ENCODE measurements at regions not wholly inside any gene's neighbourhood (a gene's known extent, or its start where the extent isn't known, plus 50 kb on each side); places are given as distances from the start of the nearest gene placed in this dataset.
A peak's percentile ranks its signal among the peaks of the same experiment; 100 is the strongest.

DNA sequence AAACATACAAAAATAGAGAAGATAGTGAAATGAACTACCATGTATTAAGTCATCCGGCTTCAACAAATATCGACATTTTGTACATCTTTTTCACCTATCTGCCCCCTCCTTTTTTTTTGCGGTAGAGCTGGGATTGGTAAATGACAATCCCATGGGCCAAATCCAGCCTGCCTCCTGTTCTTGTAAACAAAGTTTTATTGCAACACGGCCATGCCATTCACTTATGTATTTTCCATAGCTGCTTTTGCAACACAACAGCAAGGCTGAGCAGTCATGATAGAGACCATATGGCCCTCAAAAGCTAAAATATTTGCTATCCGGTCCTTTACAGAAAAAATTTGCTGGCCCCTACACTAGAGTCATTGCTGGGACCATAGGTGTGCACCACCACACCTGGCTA, 58.1 kb upstream of the PLEKHG3 start:
- peak in 2 of 4 donors; percentile 74 to 88 for TF ChIP-seq EP300 (IDR thresholded peaks at IDR 0.05)
- TF ChIP-seq, protein P1, sequence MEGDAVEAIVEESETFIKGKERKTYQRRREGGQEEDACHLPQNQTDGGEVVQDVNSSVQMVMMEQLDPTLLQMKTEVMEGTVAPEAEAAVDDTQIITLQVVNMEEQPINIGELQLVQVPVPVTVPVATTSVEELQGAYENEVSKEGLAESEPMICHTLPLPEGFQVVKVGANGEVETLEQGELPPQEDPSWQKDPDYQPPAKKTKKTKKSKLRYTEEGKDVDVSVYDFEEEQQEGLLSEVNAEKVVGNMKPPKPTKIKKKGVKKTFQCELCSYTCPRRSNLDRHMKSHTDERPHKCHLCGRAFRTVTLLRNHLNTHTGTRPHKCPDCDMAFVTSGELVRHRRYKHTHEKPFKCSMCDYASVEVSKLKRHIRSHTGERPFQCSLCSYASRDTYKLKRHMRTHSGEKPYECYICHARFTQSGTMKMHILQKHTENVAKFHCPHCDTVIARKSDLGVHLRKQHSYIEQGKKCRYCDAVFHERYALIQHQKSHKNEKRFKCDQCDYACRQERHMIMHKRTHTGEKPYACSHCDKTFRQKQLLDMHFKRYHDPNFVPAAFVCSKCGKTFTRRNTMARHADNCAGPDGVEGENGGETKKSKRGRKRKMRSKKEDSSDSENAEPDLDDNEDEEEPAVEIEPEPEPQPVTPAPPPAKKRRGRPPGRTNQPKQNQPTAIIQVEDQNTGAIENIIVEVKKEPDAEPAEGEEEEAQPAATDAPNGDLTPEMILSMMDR (IDR thresholded peaks at IDR 0.05), result no peak
- no peak for TF ChIP-seq POLR2A (IDR thresholded peaks at IDR 0.05)

Data from sigmoid colon (tissue), 4 donors.